WI38 (cell line): ENCODE measurements at regions not wholly inside any gene's neighbourhood (a gene's known extent, or its start where the extent isn't known, plus 50 kb on each side); places are given as distances from the start of the nearest gene placed in this dataset.

Experiments
- H3K4me3 ChIP-seq: 2 replicates; pipeline ENCODE4 v1.5.1; 2011; ENCODE audit warnings: low read depth, mild to moderate bottlenecking, control low read depth, low read length
- TF ChIP-seq, protein P1 (sequence below): IDR thresholded peaks from 2 replicates; pipeline ENCODE4 v1.5.1; 2012; ENCODE audit warnings: low read depth, mild to moderate bottlenecking, control low read depth, low read length

DNA sequence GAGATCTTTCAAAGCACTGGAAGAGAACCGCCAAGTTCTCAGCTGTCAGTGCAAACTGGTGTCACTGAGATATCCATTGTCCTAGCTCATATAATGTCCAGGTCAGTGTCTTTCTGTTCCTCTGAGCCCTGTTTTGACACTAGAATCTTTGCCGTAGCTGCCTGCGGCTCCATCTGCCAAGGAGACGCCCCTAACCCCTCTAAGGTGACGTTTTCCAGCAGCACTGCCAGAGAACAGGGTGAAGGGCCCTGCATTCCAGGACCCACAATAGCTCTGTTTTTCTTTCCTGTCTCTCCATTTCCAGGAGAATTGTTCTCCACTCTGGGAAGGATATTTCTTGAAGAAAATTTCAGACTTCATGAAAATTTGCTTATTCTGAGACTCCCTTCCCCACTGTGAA is 181.7 kb upstream of the SLC39A10 start:
- no peak overlapping the region for H3K4me3 ChIP-seq
- TF ChIP-seq, protein P1, sequence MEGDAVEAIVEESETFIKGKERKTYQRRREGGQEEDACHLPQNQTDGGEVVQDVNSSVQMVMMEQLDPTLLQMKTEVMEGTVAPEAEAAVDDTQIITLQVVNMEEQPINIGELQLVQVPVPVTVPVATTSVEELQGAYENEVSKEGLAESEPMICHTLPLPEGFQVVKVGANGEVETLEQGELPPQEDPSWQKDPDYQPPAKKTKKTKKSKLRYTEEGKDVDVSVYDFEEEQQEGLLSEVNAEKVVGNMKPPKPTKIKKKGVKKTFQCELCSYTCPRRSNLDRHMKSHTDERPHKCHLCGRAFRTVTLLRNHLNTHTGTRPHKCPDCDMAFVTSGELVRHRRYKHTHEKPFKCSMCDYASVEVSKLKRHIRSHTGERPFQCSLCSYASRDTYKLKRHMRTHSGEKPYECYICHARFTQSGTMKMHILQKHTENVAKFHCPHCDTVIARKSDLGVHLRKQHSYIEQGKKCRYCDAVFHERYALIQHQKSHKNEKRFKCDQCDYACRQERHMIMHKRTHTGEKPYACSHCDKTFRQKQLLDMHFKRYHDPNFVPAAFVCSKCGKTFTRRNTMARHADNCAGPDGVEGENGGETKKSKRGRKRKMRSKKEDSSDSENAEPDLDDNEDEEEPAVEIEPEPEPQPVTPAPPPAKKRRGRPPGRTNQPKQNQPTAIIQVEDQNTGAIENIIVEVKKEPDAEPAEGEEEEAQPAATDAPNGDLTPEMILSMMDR = no peak

DNA sequence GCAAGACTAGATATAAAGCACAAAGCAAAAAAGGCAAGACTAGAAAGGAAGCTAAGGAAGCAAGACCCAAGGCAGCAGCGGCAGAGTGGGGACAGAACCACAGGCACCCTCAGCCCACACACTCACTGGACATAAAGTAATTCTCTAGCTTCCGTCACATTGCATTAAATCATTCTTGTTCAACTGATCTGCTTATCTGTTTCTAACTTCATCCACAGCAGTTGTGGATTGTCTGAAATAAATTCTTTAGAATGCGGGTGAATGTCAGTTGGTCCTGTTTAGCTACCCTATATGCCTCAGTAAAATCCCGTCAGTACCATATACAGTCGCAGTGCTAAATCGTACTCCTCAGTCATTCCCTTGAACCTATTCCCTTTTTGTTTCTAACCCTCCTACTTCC is 183.2 kb upstream of the SLC39A10 start:
- TF ChIP-seq, protein P1 = no peak
- H3K4me3 ChIP-seq = no peak overlapping the region

DNA sequence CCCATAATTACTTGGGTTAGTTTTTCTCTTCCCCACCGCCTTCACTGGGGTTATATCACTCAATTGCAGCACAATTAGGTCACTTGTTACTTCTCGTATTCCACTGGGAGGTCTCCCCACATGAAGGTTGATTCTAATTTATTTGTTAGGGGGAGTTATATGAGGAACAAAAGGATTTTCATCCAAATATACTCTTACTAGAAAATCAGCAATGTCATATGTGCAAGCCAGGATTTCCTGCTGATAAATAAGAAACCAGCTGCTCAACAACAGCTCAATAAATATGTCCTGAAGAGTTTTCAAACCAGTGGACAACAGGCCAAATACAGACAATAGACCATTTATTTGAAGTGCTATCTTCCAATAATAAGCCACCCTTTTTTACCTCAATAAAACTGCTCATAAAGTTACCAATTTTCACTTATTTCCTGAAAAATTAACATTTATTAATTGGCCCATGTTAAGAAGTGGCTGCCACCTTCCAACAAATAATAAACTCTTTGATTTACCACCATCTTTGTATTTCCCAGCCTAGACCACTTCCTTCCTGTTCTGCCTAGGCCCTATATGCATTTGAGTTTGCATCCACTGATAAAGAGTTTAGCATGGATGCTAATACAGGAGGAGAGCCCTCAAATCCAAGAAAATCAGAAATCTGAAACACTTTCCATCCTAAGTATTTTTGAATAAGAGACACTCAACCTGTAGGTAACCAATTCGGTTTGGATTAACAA is 184.4 kb upstream of the SLC39A10 start:
- no peak overlapping the region for H3K4me3 ChIP-seq
- TF ChIP-seq, protein P1 = no peak

DNA sequence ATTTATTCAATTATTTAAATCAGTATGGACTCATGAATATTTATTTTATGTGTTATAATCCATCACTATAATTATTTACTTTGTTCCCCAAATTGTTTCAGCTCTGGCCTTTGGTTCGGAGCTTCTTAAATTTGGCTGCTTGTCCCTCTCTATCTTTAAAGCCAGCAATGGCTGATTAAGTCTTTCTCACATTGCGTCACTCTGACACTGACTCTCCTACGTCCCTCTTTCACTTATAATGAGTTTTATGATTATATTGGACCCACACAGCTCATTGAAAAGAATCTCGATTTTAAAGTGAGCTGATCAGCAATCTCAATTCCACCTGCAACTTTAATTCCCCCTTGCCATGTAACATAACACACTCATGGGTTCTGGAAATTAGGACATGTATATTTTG is 185.2 kb upstream of the SLC39A10 start:
- no peak overlapping the region for H3K4me3 ChIP-seq
- TF ChIP-seq, protein P1 = no peak

DNA sequence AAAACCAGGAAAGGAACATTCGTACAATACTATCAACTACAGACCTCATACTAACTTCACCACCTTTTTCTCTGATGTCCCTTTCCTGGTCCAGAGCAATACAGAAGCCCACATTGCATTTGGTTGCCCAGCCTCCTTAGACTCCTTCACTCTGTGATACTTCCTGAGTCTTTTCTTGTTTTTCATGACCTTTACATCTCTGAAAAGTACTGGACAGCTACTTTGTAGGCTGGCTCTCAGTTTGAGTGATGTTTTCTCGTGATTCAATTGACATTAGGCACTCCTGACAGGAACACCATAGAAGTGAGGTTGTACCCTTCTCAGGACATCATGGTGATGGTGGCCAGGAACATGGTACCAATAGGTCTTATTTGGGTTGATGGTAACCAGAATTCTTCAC is 185.9 kb upstream of the SLC39A10 start:
- H3K4me3 ChIP-seq = no peak overlapping the region

DNA sequence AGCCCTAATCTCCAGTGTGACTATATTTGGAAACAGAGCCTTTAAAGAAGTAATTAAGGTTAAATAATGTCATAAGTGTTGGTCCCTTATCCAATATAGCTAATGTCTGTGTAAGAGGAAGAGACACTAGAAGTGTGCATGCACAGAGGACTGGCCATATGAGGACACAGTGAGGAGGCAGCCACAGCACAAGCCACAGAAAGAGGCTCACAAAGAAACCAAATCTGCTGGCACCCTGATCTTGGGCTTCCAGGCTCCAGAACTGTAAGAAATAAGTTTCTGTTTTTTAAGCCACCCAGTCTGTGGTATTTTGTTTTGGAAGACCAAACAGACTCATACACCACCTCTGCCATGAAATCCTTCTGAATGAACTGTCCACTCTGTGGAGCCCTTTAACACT is 186.4 kb upstream of the SLC39A10 start:
- H3K4me3 ChIP-seq = no peak overlapping the region
- TF ChIP-seq, protein P1 = no peak

More for the DNA sequence above, 185.9 kb upstream of the SLC39A10 start:
- TF ChIP-seq, protein P1 = no peak

DNA sequence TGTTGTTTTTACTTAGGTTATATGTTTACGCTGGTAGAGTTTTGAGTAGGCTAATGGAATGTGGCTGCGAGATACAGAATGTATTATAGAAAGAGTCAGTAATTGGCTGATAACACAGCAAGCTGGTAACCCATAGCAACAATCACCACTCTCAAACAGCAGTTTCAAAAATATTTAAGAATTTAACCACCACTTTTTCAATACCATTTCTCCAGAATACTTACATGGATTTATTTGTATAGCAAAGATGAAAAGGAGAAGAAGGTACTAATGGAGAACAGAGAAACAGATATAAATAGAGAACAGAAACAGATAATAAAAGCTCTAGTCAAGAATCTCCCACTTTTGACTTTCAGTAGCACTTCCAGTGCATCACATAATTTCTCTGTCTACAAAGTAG is 188.3 kb upstream of the SLC39A10 start:
- TF ChIP-seq, protein P1 = no peak
- H3K4me3 ChIP-seq = no peak overlapping the region
